CD14-positive monocyte (primary cell): ENCODE measurements at regions not wholly inside any gene's neighbourhood (a gene's known extent, or its start where the extent isn't known, plus 50 kb on each side); places are given as distances from the start of the nearest gene placed in this dataset.

Source experiments
- DNase-seq, 3 donors: peaks; one replicate each; pipeline ENCODE4 v3.0.0-alpha.2; 2011 to 2022
- H2AFZ ChIP-seq: 2 replicates; pipeline ENCODE4 v1.6.0; 2012; ENCODE audit warnings: mild to moderate bottlenecking, low read depth, low read length, inconsistent platforms; ENCODE audit not compliant: insufficient read depth, poor library complexity, severe bottlenecking
- H3K27ac ChIP-seq, 2 donors: 1 replicate in 1 of 2; 2 replicates in 1 of 2; pipeline ENCODE4 v1.5.1; 2012 to 2013; ENCODE audit warnings: low read length in 2 of 2, control low read depth in 1 of 2, inconsistent platforms in 1 of 2, low read depth in 1 of 2, mild to moderate bottlenecking in 1 of 2
- H3K27me3 ChIP-seq, 2 donors: one replicate each; pipeline versions ENCODE4 v1.6.0 to v1.6.1; 2011 to 2013; ENCODE audit warnings: low read length in 2 of 2; ENCODE audit not compliant: control insufficient read depth in 2 of 2, insufficient read depth in 2 of 2
- H3K36me3 ChIP-seq, 2 donors: replicated peaks in 1 of 2; 1 replicate in 1 of 2; 2 replicates in 1 of 2; pipeline versions ENCODE4 v1.5.1 to v1.6.1; 2012 to 2013; ENCODE audit warnings: low read length in 2 of 2, control low read depth in 1 of 2, inconsistent platforms in 1 of 2, mild to moderate bottlenecking in 1 of 2; ENCODE audit not compliant: insufficient read depth in 2 of 2, control insufficient read depth in 1 of 2
- H3K4me1 ChIP-seq, 2 donors: 1 replicate in 1 of 2; 2 replicates in 1 of 2; pipeline versions ENCODE4 v1.5.1 to v1.6.1; 2012 to 2013; ENCODE audit warnings: low read length in 2 of 2, control low read depth in 1 of 2, inconsistent platforms in 1 of 2, mild to moderate bottlenecking in 1 of 2, moderate library complexity in 1 of 2; ENCODE audit not compliant: insufficient read depth in 2 of 2, control insufficient read depth in 1 of 2
- H3K4me2 ChIP-seq: replicated peaks from 2 replicates; pipeline ENCODE3; 2012; ENCODE audit warnings: low read length, moderate library complexity, mild to moderate bottlenecking; ENCODE audit not compliant: poor library complexity, severe bottlenecking; ENCODE audit errors: extremely low read depth
- H3K4me3 ChIP-seq, 3 experiments: fragments of 200-600 bp in 1 of 3; sonication (generic) in 1 of 3; replicated peaks in 1 of 3; 1 replicate in 2 of 3; 2 replicates in 1 of 3; pipeline ENCODE4 v1.5.1; 2011 to 2013; ENCODE audit warnings: low read length in 3 of 3, mild to moderate bottlenecking in 3 of 3, control low read depth in 2 of 3, low read depth in 2 of 3, inconsistent platforms in 1 of 3, moderate library complexity in 1 of 3
- H3K79me2 ChIP-seq: 2 replicates; pipeline ENCODE4 v1.6.0; 2012; ENCODE audit warnings: mild to moderate bottlenecking, control low read depth, inconsistent platforms, low read length, moderate library complexity; ENCODE audit not compliant: insufficient read depth
- H3K9ac ChIP-seq: 2 replicates; pipeline ENCODE4 v1.6.0; 2017; ENCODE audit warnings: low read length, mild to moderate bottlenecking; ENCODE audit not compliant: insufficient read depth, poor library complexity, severe bottlenecking
- H3K9me3 ChIP-seq, 2 donors: replicated peaks in 1 of 2; 1 replicate in 1 of 2; 2 replicates in 1 of 2; pipeline versions ENCODE4 v1.5.1 to v1.6.1; 2012 to 2013; ENCODE audit warnings: low read length in 2 of 2, control low read depth in 1 of 2; ENCODE audit not compliant: control insufficient read depth in 1 of 2, insufficient read depth in 1 of 2
- H4K20me1 ChIP-seq: 2 replicates; pipeline ENCODE4 v1.6.0; 2012; ENCODE audit warnings: mild to moderate bottlenecking, low read length, control low read depth, moderate library complexity; ENCODE audit not compliant: insufficient read depth
- H3K27ac Mint-ChIP-seq, 7 donors: one replicate each; pipeline ENCODE4 v1.8.0; 2020; ENCODE audit warnings: mild to moderate bottlenecking in 7 of 7, mixed read lengths in 7 of 7, moderate library complexity in 6 of 7, inconsistent platforms in 2 of 7
- H3K27me3 Mint-ChIP-seq, 3 donors: one replicate each; pipeline ENCODE4 v1.8.0; 2021 to 2022; ENCODE audit warnings: low read depth in 3 of 3, mild to moderate bottlenecking in 3 of 3, mixed read lengths in 3 of 3, moderate library complexity in 3 of 3, inconsistent platforms in 1 of 3
- H3K36me3 Mint-ChIP-seq, 2 donors: one replicate each; pipeline ENCODE4 v1.8.0; 2020; ENCODE audit warnings: mixed read lengths in 2 of 2, inconsistent platforms in 1 of 2, mild to moderate bottlenecking in 1 of 2
- H3K4me1 Mint-ChIP-seq: one replicate; pipeline ENCODE4 v1.8.0; 2020; ENCODE audit warnings: mild to moderate bottlenecking, mixed read lengths
- H3K4me3 Mint-ChIP-seq, 2 donors: one replicate each; pipeline ENCODE4 v1.8.0; 2020; ENCODE audit warnings: mild to moderate bottlenecking in 2 of 2, mixed read lengths in 2 of 2, moderate library complexity in 1 of 2
- H3K9me3 Mint-ChIP-seq, 7 donors: one replicate each; pipeline ENCODE4 v1.8.0; 2020 to 2022; ENCODE audit warnings: mixed read lengths in 7 of 7, mild to moderate bottlenecking in 6 of 7, moderate library complexity in 6 of 7, inconsistent platforms in 2 of 7
- WGBS: methylation state at CpG from one replicate; pipeline ENCODE4 v1.1.5; 2013; ENCODE audit warnings: missing lambda C conversion rate; ENCODE audit not compliant: insufficient coverage; 5-methylcytosine and 5-hydroxymethylcytosine counted together
- intact Hi-C, 2 donors: fragments of 100-400 bp; cut with micrococcal nuclease; formaldehyde crosslinking; loops; one replicate each; pipeline versions ENCODE4 v1.15.0 to v1.15.1; 2023
- TF ChIP-seq, protein P1 (sequence below): fragments of 200-600 bp; IDR thresholded peaks from one replicate; pipeline ENCODE4 v1.8.0; 2022; ENCODE audit warnings: antibody characterized with exemption, mild to moderate bottlenecking

GRCh38 chr6:74579794-74580193, 626.1 kb downstream of the COL12A1 start:
- Mint-ChIP-seq H3K4me1 (no peaks in the 10 kb centered on the region), H3K36me3 (no peaks in the 10 kb centered on the region), H3K27me3 (no peaks in the 10 kb centered on the region), H3K4me3 (no peak overlapping the region), H3K9me3 (no peaks in the 10 kb centered on the region), H3K27ac (no peak overlapping the region)
- DNase-seq = no peak
- H3K4me3 ChIP-seq = no peak overlapping the region
- TF ChIP-seq, protein P1, sequence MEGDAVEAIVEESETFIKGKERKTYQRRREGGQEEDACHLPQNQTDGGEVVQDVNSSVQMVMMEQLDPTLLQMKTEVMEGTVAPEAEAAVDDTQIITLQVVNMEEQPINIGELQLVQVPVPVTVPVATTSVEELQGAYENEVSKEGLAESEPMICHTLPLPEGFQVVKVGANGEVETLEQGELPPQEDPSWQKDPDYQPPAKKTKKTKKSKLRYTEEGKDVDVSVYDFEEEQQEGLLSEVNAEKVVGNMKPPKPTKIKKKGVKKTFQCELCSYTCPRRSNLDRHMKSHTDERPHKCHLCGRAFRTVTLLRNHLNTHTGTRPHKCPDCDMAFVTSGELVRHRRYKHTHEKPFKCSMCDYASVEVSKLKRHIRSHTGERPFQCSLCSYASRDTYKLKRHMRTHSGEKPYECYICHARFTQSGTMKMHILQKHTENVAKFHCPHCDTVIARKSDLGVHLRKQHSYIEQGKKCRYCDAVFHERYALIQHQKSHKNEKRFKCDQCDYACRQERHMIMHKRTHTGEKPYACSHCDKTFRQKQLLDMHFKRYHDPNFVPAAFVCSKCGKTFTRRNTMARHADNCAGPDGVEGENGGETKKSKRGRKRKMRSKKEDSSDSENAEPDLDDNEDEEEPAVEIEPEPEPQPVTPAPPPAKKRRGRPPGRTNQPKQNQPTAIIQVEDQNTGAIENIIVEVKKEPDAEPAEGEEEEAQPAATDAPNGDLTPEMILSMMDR = no peak
- H3K4me2 ChIP-seq = no peak overlapping the region
- H3K4me1 ChIP-seq = no peaks in the 10 kb centered on the region
- no peak overlapping the region for H2AFZ ChIP-seq
- H3K27me3 ChIP-seq = no peaks in the 10 kb centered on the region
- 88% methylated on average over 1 of the region's 3 CpGs for WGBS
- H3K9ac ChIP-seq = no peak overlapping the region
- no peaks in the 10 kb centered on the region for H3K9me3 ChIP-seq
- H3K79me2 ChIP-seq = no peaks in the 10 kb centered on the region
- no peak overlapping the region for H3K27ac ChIP-seq
- intact Hi-C loops = no loop called here
- H4K20me1 ChIP-seq = no peaks in the 10 kb centered on the region
- H3K36me3 ChIP-seq = no peaks in the 10 kb centered on the region

GRCh38 chr6:74579047-74579446, 626.8 kb downstream of the COL12A1 start:
- no peaks in the 10 kb centered on the region for H3K4me1 ChIP-seq
- Mint-ChIP-seq H3K27me3 (no peaks in the 10 kb centered on the region), H3K4me1 (no peaks in the 10 kb centered on the region), H3K27ac (no peak overlapping the region), H3K9me3 (no peaks in the 10 kb centered on the region), H3K36me3 (no peaks in the 10 kb centered on the region), H3K4me3 (no peak overlapping the region)
- no peaks in the 10 kb centered on the region for H3K36me3 ChIP-seq
- H3K79me2 ChIP-seq = no peaks in the 10 kb centered on the region
- H3K4me3 ChIP-seq = no peak overlapping the region
- intact Hi-C loops = no loop called here
- 100% methylated on average over 1 of the region's 2 CpGs for WGBS
- H3K27me3 ChIP-seq = no peaks in the 10 kb centered on the region
- no peaks in the 10 kb centered on the region for H3K9me3 ChIP-seq
- no peak overlapping the region for H2AFZ ChIP-seq
- H4K20me1 ChIP-seq = no peaks in the 10 kb centered on the region
- TF ChIP-seq, protein P1 = no peak
- H3K4me2 ChIP-seq = no peak overlapping the region
- no peak overlapping the region for H3K9ac ChIP-seq
- H3K27ac ChIP-seq = no peak overlapping the region
- DNase-seq = no peak
